MCF 10A (cell line): ENCODE measurements at regions not wholly inside any gene's neighbourhood (a gene's known extent, or its start where the extent isn't known, plus 50 kb on each side); places are given as distances from the start of the nearest gene placed in this dataset.
A peak's percentile ranks its signal among the peaks of the same experiment; 100 is the strongest.

ENCODE experiments used
- BruUV-seq: library from RNA; stranded (reverse); fragments of 400-500 nt; replicated peaks from 2 replicates; lab custom pipeline; 2021; lab: Mats Ljungman, UMichigan
- CTCF ChIA-PET: fragments of 300-600 bp; sonication (Branson Sonifier 250); formaldehyde crosslinking; extraction: SDS; loops from one replicate; lab custom pipeline; 2021; ENCODE audit warnings: antibody characterized with exemption, inconsistent platforms; lab: Yijun Ruan, JAX
- POLR2A ChIA-PET: fragments of 300-600, 350-650 bp; sonication (Branson Sonifier 250); formaldehyde crosslinking; extraction: SDS; loops from one replicate; lab custom pipeline; 2020; ENCODE audit warnings: antibody characterized with exemption, inconsistent platforms; lab: Yijun Ruan, JAX
- DNase-seq: peaks from one replicate; pipeline ENCODE4 v3.0.0-alpha.2; 2018; ENCODE audit not compliant: unreplicated experiment
- H3K27ac Mint-ChIP-seq: one replicate; pipeline ENCODE4 v1.8.0; 2022; ENCODE audit warnings: mild to moderate bottlenecking, low read depth, mixed read lengths; ENCODE audit not compliant: unreplicated experiment
- H3K27me3 Mint-ChIP-seq: one replicate; pipeline ENCODE4 v1.8.0; 2022; ENCODE audit warnings: mixed read lengths; ENCODE audit not compliant: insufficient read depth, unreplicated experiment
- H3K36me3 Mint-ChIP-seq: one replicate; pipeline ENCODE4 v1.8.0; 2022; ENCODE audit warnings: mild to moderate bottlenecking, moderate library complexity, mixed read lengths; ENCODE audit not compliant: insufficient read depth, unreplicated experiment
- H3K4me1 Mint-ChIP-seq: one replicate; pipeline ENCODE4 v1.8.0; 2022; ENCODE audit warnings: mixed read lengths; ENCODE audit not compliant: insufficient read depth, unreplicated experiment
- H3K4me3 Mint-ChIP-seq: one replicate; pipeline ENCODE4 v1.8.0; 2022; ENCODE audit warnings: mild to moderate bottlenecking, moderate library complexity, mixed read lengths; ENCODE audit not compliant: unreplicated experiment
- H3K9me3 Mint-ChIP-seq: one replicate; pipeline ENCODE4 v1.8.0; 2022; ENCODE audit warnings: mixed read lengths; ENCODE audit not compliant: unreplicated experiment
- CTCF ChIP-seq: fragments of 200-600 bp; IDR thresholded peaks from one replicate; pipeline ENCODE4 v1.8.0; 2022; ENCODE audit warnings: antibody characterized with exemption, mild to moderate bottlenecking; ENCODE audit not compliant: unreplicated experiment
- intact Hi-C: fragments of 100-400 bp; cut with micrococcal nuclease; formaldehyde crosslinking; loops from 2 replicates; pipeline ENCODE4 v1.14.1; 2022

- no peak for TF ChIP-seq CTCF
- intact Hi-C loops: loop anchor here (10.0 kb wide), 1 partner anchor 273 kb away; no protein-coding TSS in a partner anchor
- H3K4me1 Mint-ChIP-seq: peaks cover 4% of the 10 kb centered on the region
- no peaks in the 10 kb centered on the region for H3K27me3 Mint-ChIP-seq
- DNase-seq: no peak
- no TSS peak for BruUV-seq
- H3K4me3 Mint-ChIP-seq: no peak overlapping the region
- H3K27ac Mint-ChIP-seq: no peak overlapping the region
- no peaks in the 10 kb centered on the region for H3K36me3 Mint-ChIP-seq
- ChIA-PET POLR2A (interaction anchor here (1.3 kb wide), 1 partner anchor 21 kb away, joined by 3 read pairs; no protein-coding TSS in a partner anchor), CTCF (interaction anchor here (0.6 to 0.8 kb wide), 2 partner anchors 9 to 724 kb away, joined by 3 read pairs; no protein-coding TSS in a partner anchor)
- H3K9me3 Mint-ChIP-seq: peaks cover 24% of the 10 kb centered on the region
Observed at GRCh38 chr10:90141791-90142190, 440.4 kb downstream of the KIF20B start.

GRCh38 chr10:90143937-90144336, 442.5 kb downstream of the KIF20B start:
- H3K36me3 Mint-ChIP-seq: no peaks in the 10 kb centered on the region
- BruUV-seq: no TSS peak
- no peak for TF ChIP-seq CTCF
- H3K4me1 Mint-ChIP-seq: peaks cover 16% of the 10 kb centered on the region
- peaks cover 24% of the 10 kb centered on the region for H3K9me3 Mint-ChIP-seq
- no peak for DNase-seq
- POLR2A ChIA-PET: interaction anchor here (1.0 kb wide), 2 partner anchors 35 to 187 kb away, joined by 3 to 4 read pairs; no protein-coding TSS in a partner anchor
- H3K27me3 Mint-ChIP-seq: no peaks in the 10 kb centered on the region
- H3K27ac Mint-ChIP-seq: no peak overlapping the region
- no peak overlapping the region for H3K4me3 Mint-ChIP-seq
- CTCF ChIA-PET: interaction anchor here (0.8 to 1.1 kb wide), 2 partner anchors 18 to 136 kb away, joined by 3 to 6 read pairs; no protein-coding TSS in a partner anchor
- intact Hi-C loops: loop anchor here (10.0 kb wide), 1 partner anchor 271 kb away; no protein-coding TSS in a partner anchor

- peak overlapping the region; percentile 44 for H3K27ac Mint-ChIP-seq
- ChIA-PET CTCF (interaction anchor here (0.6 to 1.9 kb wide), 29 partner anchors 11 to 631 kb away, joined by 3 to 10 read pairs (median 4); no protein-coding TSS in a partner anchor), POLR2A (interaction anchor here (0.6 to 1.6 kb wide), 14 partner anchors 14 to 723 kb away, joined by 3 to 16 read pairs (median 3); partner anchors contain the start of gene RPP30)
- no peak overlapping the region for H3K4me3 Mint-ChIP-seq
- no peaks in the 10 kb centered on the region for H3K27me3 Mint-ChIP-seq
- peaks cover 14% of the 10 kb centered on the region for H3K4me1 Mint-ChIP-seq
- no TSS peak for BruUV-seq
- H3K36me3 Mint-ChIP-seq: no peaks in the 10 kb centered on the region
- intact Hi-C loops: loop anchor here (1.0 to 10.0 kb wide), 5 partner anchors 141 to 714 kb away; no protein-coding TSS in a partner anchor
- peak; percentile 57 for TF ChIP-seq CTCF
- H3K9me3 Mint-ChIP-seq: peaks cover 1% of the 10 kb centered on the region
- peak; percentile 60 for DNase-seq
Observed at GRCh38 chr10:90148116-90148855, 446.9 kb downstream of the KIF20B start.

- POLR2A ChIA-PET: interaction anchor here (0.6 to 0.7 kb wide), 2 partner anchors 302 to 443 kb away, joined by 3 to 4 read pairs; no protein-coding TSS in a partner anchor
- H3K4me1 Mint-ChIP-seq: peaks cover 13% of the 10 kb centered on the region
- no peaks in the 10 kb centered on the region for H3K27me3 Mint-ChIP-seq
- no peaks in the 10 kb centered on the region for H3K36me3 Mint-ChIP-seq
- no TSS peak for BruUV-seq
- no peaks in the 10 kb centered on the region for H3K9me3 Mint-ChIP-seq
- no peak for DNase-seq
- no peak for TF ChIP-seq CTCF
- CTCF ChIA-PET: no interaction called here
- intact Hi-C loops: loop anchor here (2.0 to 10.0 kb wide), 3 partner anchors 139 to 713 kb away; no protein-coding TSS in a partner anchor
- no peak overlapping the region for H3K4me3 Mint-ChIP-seq
- no peak overlapping the region for H3K27ac Mint-ChIP-seq
Observed at GRCh38 chr10:90149563-90149962, 448.2 kb downstream of the KIF20B start.
